Loucy (cell line): ENCODE measurements at regions not wholly inside any gene's neighbourhood (a gene's known extent, or its start where the extent isn't known, plus 50 kb on each side); places are given as distances from the start of the nearest gene placed in this dataset.

Experiments
- CTCF ChIP-seq: fragments of 200-600 bp; sonication (generic); conservative IDR thresholded peaks from 2 replicates; pipeline ENCODE4 v1.5.1; 2014; ENCODE audit warnings: mild to moderate bottlenecking, antibody characterized with exemption, low read length
- EZH2phosphoT487 ChIP-seq: fragments of 200-600 bp; IDR thresholded peaks from 2 replicates; pipeline ENCODE4 v1.6.1; 2018; ENCODE audit warnings: antibody characterized with exemption, mild to moderate bottlenecking, moderate library complexity, borderline replicate concordance

- TF ChIP-seq CTCF (no peak), EZH2phosphoT487 (no peak)
Observed at GRCh38 chr12:111216387-111217159, 152.3 kb downstream of the PHETA1 start.
